Calu3 (cell line): ENCODE measurements at regions not wholly inside any gene's neighbourhood (a gene's known extent, or its start where the extent isn't known, plus 50 kb on each side); places are given as distances from the start of the nearest gene placed in this dataset.
"Not testable (repeated sequence)": the region's sequence is repeated elsewhere in the genome, so short reads cannot be mapped to it uniquely, and the experiment has no call there.

Experiments
- BruUV-seq: library from RNA; stranded (reverse); fragments of 400-500 nt; replicated peaks from 2 replicates; lab custom pipeline; 2021; lab: Mats Ljungman, UMichigan
- CTCF ChIA-PET: fragments of 300-600 bp; sonication (Branson Sonifier 250); formaldehyde crosslinking; loops from one replicate; lab custom pipeline; 2022; ENCODE audit warnings: antibody characterized with exemption; lab: Charles Lee
- DNase-seq: peaks from one replicate; pipeline ENCODE4 v3.0.0; 2022
- H3K27ac Mint-ChIP-seq: one replicate; pipeline ENCODE4 v1.8.0; 2022; ENCODE audit warnings: mixed read lengths; ENCODE audit not compliant: unreplicated experiment
- H3K27me3 Mint-ChIP-seq: one replicate; pipeline ENCODE4 v1.8.0; 2022; ENCODE audit warnings: mixed read lengths; ENCODE audit not compliant: unreplicated experiment
- H3K36me3 Mint-ChIP-seq: one replicate; pipeline ENCODE4 v1.8.0; 2022; ENCODE audit warnings: mild to moderate bottlenecking, moderate library complexity, mixed read lengths; ENCODE audit not compliant: insufficient read depth, unreplicated experiment
- H3K4me1 Mint-ChIP-seq: one replicate; pipeline ENCODE4 v1.8.0; 2022; ENCODE audit warnings: mild to moderate bottlenecking, low read depth, mixed read lengths; ENCODE audit not compliant: unreplicated experiment
- H3K4me3 Mint-ChIP-seq: one replicate; pipeline ENCODE4 v1.8.0; 2022; ENCODE audit warnings: mild to moderate bottlenecking, low read depth, moderate library complexity, mixed read lengths; ENCODE audit not compliant: unreplicated experiment
- H3K9me3 Mint-ChIP-seq: one replicate; pipeline ENCODE4 v1.8.0; 2022; ENCODE audit warnings: low read depth, mixed read lengths; ENCODE audit not compliant: unreplicated experiment
- CTCF ChIP-seq: fragments of 200-600 bp; IDR thresholded peaks from one replicate; pipeline ENCODE4 v1.8.0; 2022; ENCODE audit warnings: antibody characterized with exemption; ENCODE audit not compliant: unreplicated experiment
- intact Hi-C: fragments of 100-400 bp; cut with micrococcal nuclease; formaldehyde crosslinking; loops from one replicate; pipeline ENCODE4 v1.10.0; 2022; ENCODE audit not compliant: unreplicated experiment

GRCh38 chr4:147163311-147163710 is 217.6 kb upstream of the TTC29 start:
- BruUV-seq, result no TSS peak
- H3K27ac Mint-ChIP-seq, result no peak overlapping the region
- CTCF ChIA-PET, result no interaction called here
- no peak for TF ChIP-seq CTCF
- DNase-seq, result no peak
- H3K27me3 Mint-ChIP-seq, result no peaks in the 10 kb centered on the region
- H3K9me3 Mint-ChIP-seq, result no peaks in the 10 kb centered on the region
- no peaks in the 10 kb centered on the region for H3K36me3 Mint-ChIP-seq
- H3K4me1 Mint-ChIP-seq, result no peaks in the 10 kb centered on the region
- H3K4me3 Mint-ChIP-seq, result no peak overlapping the region
- intact Hi-C loops, result no loop called here

- H3K27me3 Mint-ChIP-seq, H3K27ac Mint-ChIP-seq, H3K36me3 Mint-ChIP-seq, H3K9me3 Mint-ChIP-seq, BruUV-seq, DNase-seq, CTCF ChIA-PET, H3K4me3 Mint-ChIP-seq, intact Hi-C loops, H3K4me1 Mint-ChIP-seq: not testable (repeated sequence)
Observed at GRCh38 chr4:147168200-147168599, 222.5 kb upstream of the TTC29 start.

- CTCF ChIA-PET, result no interaction called here
- Mint-ChIP-seq H3K36me3 (no peaks in the 10 kb centered on the region), H3K27me3 (no peaks in the 10 kb centered on the region), H3K27ac (no peak overlapping the region), H3K4me1 (no peaks in the 10 kb centered on the region), H3K4me3 (no peak overlapping the region), H3K9me3 (no peaks in the 10 kb centered on the region)
- BruUV-seq, result no TSS peak
- TF ChIP-seq CTCF, result no peak
- intact Hi-C loops, result no loop called here
- no peak for DNase-seq
Observed at GRCh38 chr4:147173322-147173721, 227.7 kb upstream of the TTC29 start.

DNA sequence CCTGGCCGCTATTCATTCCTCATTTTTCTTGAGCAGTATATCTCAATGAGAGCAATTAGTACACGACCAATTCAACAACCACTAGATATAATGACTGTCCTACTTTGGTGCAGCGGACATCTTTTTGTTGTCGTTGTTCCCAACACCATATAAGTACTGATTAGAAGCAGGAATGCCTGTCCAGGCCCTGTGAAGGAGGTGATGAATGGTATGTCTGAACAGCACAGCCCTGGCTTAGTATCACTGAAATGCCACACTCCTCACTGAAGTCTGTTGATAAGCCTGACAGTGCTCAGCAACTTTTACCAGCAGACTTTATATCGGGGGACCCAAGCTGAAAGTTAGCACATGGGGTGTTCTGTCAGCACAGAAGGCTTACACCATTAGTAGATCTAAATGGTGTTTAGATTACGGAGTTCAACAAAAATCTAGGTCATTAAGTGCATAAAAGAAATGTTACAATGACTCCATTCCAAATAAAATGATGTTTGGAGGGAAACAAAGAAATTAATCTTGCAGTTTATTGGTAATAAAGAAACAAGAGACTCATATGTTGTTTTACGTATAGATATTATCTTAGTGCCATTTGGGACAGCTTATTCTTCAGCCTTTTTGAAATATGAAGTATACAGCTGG is 228.3 kb upstream of the TTC29 start:
- no peaks in the 10 kb centered on the region for H3K9me3 Mint-ChIP-seq
- no peak for TF ChIP-seq CTCF
- no peak for DNase-seq
- intact Hi-C loops, result no loop called here
- H3K27ac Mint-ChIP-seq, result no peak overlapping the region
- BruUV-seq, result no TSS peak
- no peaks in the 10 kb centered on the region for H3K27me3 Mint-ChIP-seq
- H3K4me1 Mint-ChIP-seq, result no peaks in the 10 kb centered on the region
- CTCF ChIA-PET, result no interaction called here
- H3K4me3 Mint-ChIP-seq, result no peak overlapping the region
- H3K36me3 Mint-ChIP-seq, result no peaks in the 10 kb centered on the region

DNA sequence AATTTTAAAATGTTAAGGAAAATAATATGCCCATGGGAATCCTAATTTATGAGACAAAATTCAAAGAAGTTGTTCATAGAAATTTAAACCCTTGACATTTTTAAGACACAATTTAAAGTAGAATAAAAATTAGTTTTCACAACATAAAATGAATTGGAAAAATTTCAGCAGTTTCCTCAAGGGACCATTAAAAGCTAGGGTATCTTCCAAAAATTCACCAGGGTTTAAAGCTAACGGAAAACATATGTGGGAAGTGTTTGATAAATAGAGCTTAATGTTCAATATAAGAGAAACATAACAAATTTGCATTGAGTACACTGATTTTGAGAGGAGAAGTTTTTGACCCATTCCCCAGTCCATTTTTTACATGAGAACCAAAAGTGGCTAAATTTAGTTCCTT is 228.9 kb upstream of the TTC29 start:
- CTCF ChIA-PET, result no interaction called here
- intact Hi-C loops, result no loop called here
- DNase-seq, result no peak
- H3K9me3 Mint-ChIP-seq, result no peaks in the 10 kb centered on the region
- TF ChIP-seq CTCF, result no peak
- H3K27me3 Mint-ChIP-seq, result no peaks in the 10 kb centered on the region
- BruUV-seq, result no TSS peak
- H3K36me3 Mint-ChIP-seq, result no peaks in the 10 kb centered on the region
- H3K4me1 Mint-ChIP-seq, result no peaks in the 10 kb centered on the region
- H3K27ac Mint-ChIP-seq, result no peak overlapping the region
- H3K4me3 Mint-ChIP-seq, result no peak overlapping the region
